K562 (cell line): ENCODE measurements at regions not wholly inside any gene's neighbourhood (a gene's known extent, or its start where the extent isn't known, plus 50 kb on each side); places are given as distances from the start of the nearest gene placed in this dataset.

ENCODE experiments used
- ATAC-seq: fragments of 200-7000 bp; cut with Tn5 transposase; 3 replicates; pipeline ENCODE4 v1.9.1; 2020; ENCODE audit warnings: moderate library complexity
- BruUV-seq: library from RNA; stranded (reverse); fragments of 400-500 nt; replicated peaks from 2 replicates; lab custom pipeline; 2021; lab: Mats Ljungman, UMichigan
- CTCF ChIA-PET: fragments of 300-600 bp; formaldehyde crosslinking; extraction: SDS; loops from one replicate; lab custom pipeline; 2021; ENCODE audit warnings: low intra/inter-chr PET ratio; lab: Yijun Ruan, JAX
- POLR2A ChIA-PET: fragments of 300-600, 350-650 bp; sonication (Branson Sonifier 250); formaldehyde crosslinking; extraction: SDS; loops from one replicate; lab custom pipeline; 2021; ENCODE audit warnings: antibody characterized with exemption, inconsistent platforms; lab: Yijun Ruan, JAX
- DNase-seq, 4 experiments: peaks; one replicate each; pipeline versions ENCODE4 v3.0.0 to v3.0.0-alpha.2; 2011 to 2018; ENCODE audit warnings: low spot score in 3 of 4, mixed read lengths in 3 of 4; ENCODE audit errors: extremely low read depth in 1 of 4
- FAIRE-seq: peaks from 2 replicates; lab custom pipeline; 2011; peaks lifted over from hg19 to GRCh38; lab: Jason Lieb, UNC
- H2AFZ ChIP-seq: 2 replicates; pipeline ENCODE4 v1.6.0; 2011; ENCODE audit warnings: low read depth, low read length, control low read depth, inconsistent platforms
- H3K27ac ChIP-seq: fragments of 200-600 bp; 3 replicates; pipeline ENCODE4 v1.8.0; 2011; ENCODE audit warnings: low read depth, mild to moderate bottlenecking, control low read depth, inconsistent platforms, low read length, moderate library complexity, mixed read lengths; ENCODE audit errors: extremely low read depth
- H3K27me3 ChIP-seq, 2 experiments: fragments of 300-600 bp in 1 of 2; 2 replicates in 1 of 2; 3 replicates in 1 of 2; pipeline versions ENCODE4 v1.6.0 to v1.8.0; 2011; ENCODE audit warnings: inconsistent platforms in 2 of 2, low read length in 2 of 2, mild to moderate bottlenecking in 1 of 2, mixed read lengths in 1 of 2, moderate library complexity in 1 of 2; ENCODE audit not compliant: control insufficient read depth in 2 of 2, insufficient read depth in 2 of 2
- H3K36me3 ChIP-seq: fragments of 300-600 bp; 3 replicates; pipeline ENCODE4 v1.8.0; 2011; ENCODE audit warnings: mild to moderate bottlenecking, low read length, inconsistent platforms; ENCODE audit not compliant: control insufficient read depth, insufficient read depth
- H3K4me1 ChIP-seq, 2 experiments: fragments of 200-600 bp in 1 of 2; replicated peaks in 1 of 2; 2 replicates in 1 of 2; 3 replicates in 1 of 2; pipeline versions ENCODE4 v1.5.1 to v1.8.0; 2011; ENCODE audit warnings: inconsistent platforms in 2 of 2, low read length in 2 of 2, mild to moderate bottlenecking in 1 of 2, mixed read lengths in 1 of 2, moderate library complexity in 1 of 2; ENCODE audit not compliant: control insufficient read depth in 2 of 2, insufficient read depth in 2 of 2
- H3K4me2 ChIP-seq: 2 replicates; pipeline ENCODE4 v1.6.1; 2011; ENCODE audit warnings: low read length, control low read depth, inconsistent platforms, mixed read lengths; ENCODE audit not compliant: insufficient read depth
- H3K4me3 ChIP-seq: fragments of 200-600 bp; sonication (generic), shearing (Covaris generic); 2 replicates; pipeline ENCODE4 v1.5.1; 2016; ENCODE audit warnings: control low read depth, inconsistent platforms
- H3K79me2 ChIP-seq: fragments of 200-600 bp; 3 replicates; pipeline ENCODE4 v1.8.0; 2011; ENCODE audit warnings: low read length, inconsistent platforms; ENCODE audit not compliant: control insufficient read depth, insufficient read depth
- H3K9ac ChIP-seq, 2 experiments: 2 replicates each; pipeline versions ENCODE4 v1.6.0 to v1.6.1; 2011; ENCODE audit warnings: low read depth in 2 of 2, low read length in 2 of 2, control low read depth in 1 of 2, inconsistent platforms in 1 of 2, mild to moderate bottlenecking in 1 of 2, mixed read lengths in 1 of 2; ENCODE audit not compliant: insufficient read depth in 1 of 2
- H3K9me1 ChIP-seq: one replicate; pipeline ENCODE4 v1.6.0; 2011; ENCODE audit warnings: inconsistent platforms, mild to moderate bottlenecking, low read length, moderate library complexity; ENCODE audit not compliant: control insufficient read depth, insufficient read depth
- H3K9me3 ChIP-seq: replicated peaks from 2 replicates; pipeline ENCODE4 v1.5.1; 2011; ENCODE audit warnings: low read depth, low read length, inconsistent platforms; ENCODE audit not compliant: control insufficient read depth, insufficient read depth
- H4K20me1 ChIP-seq: replicated peaks from 2 replicates; pipeline ENCODE4 v1.6.1; 2011; ENCODE audit warnings: low read length, inconsistent platforms, mixed read lengths; ENCODE audit not compliant: control insufficient read depth, insufficient read depth
- BRCA1 ChIP-seq, 2 experiments: fragments of 450-650 bp in 1 of 2; sonication (generic) in 1 of 2; formaldehyde crosslinking in 1 of 2; IDR thresholded peaks; 2 replicates each; pipeline versions ENCODE4 v1.5.0 to v1.6.1; 2017 to 2020; ENCODE audit warnings: mild to moderate bottlenecking in 1 of 2, missing genetic modification reagents in 1 of 2
- BRD4 ChIP-seq: fragments of 200-600 bp; sonication (generic); IDR thresholded peaks from 2 replicates; pipeline ENCODE4 v1.6.1; 2017; ENCODE audit warnings: inconsistent platforms
- CBX2 ChIP-seq: fragments of 200-600 bp; sonication (generic); IDR thresholded peaks from one replicate; pipeline ENCODE4 v1.6.1; 2012; ENCODE audit warnings: mild to moderate bottlenecking, low read length, inconsistent platforms; ENCODE audit not compliant: insufficient read depth, poor library complexity, severe bottlenecking
- CC2D1A ChIP-seq: fragments of 450-650 bp; IDR thresholded peaks from 2 replicates; pipeline ENCODE4 v1.6.1; 2017; ENCODE audit warnings: mild to moderate bottlenecking
- EGR1 ChIP-seq: fragments of 450-650 bp; conservative IDR thresholded peaks from 2 replicates; pipeline ENCODE4 v1.6.1; 2017; ENCODE audit warnings: mild to moderate bottlenecking
- HLTF ChIP-seq: fragments of 450-650 bp; IDR thresholded peaks from 2 replicates; pipeline ENCODE4 v1.6.1; 2016
- HNRNPL ChIP-seq: fragments of 200-400 bp; formaldehyde crosslinking; IDR thresholded peaks from 2 replicates; pipeline ENCODE4 v1.6.1; 2017; ENCODE audit warnings: low read depth, mild to moderate bottlenecking, low read length
- TFAM ChIP-seq: fragments of 250-450 bp; sonication (Bioruptor Pico); conservative IDR thresholded peaks from 2 replicates; pipeline ENCODE4 v1.5.0; 2021; ENCODE audit warnings: mild to moderate bottlenecking, moderate library complexity
- WHSC1 ChIP-seq: IDR thresholded peaks from one replicate; pipeline ENCODE4 v1.6.1; 2012; ENCODE audit warnings: low read length, control low read depth, inconsistent platforms
- ZBTB9 ChIP-seq: fragments of 450-650 bp; formaldehyde crosslinking; IDR thresholded peaks from 2 replicates; pipeline ENCODE4 v1.4.0; 2020; ENCODE audit warnings: mild to moderate bottlenecking, moderate library complexity
- ZNF639 ChIP-seq, 2 experiments: fragments of 200-800 bp in 1 of 2; sonication (Bioruptor generic) in 1 of 2; sonication (generic) in 1 of 2; formaldehyde crosslinking in 1 of 2; IDR thresholded peaks in 1 of 2; conservative IDR thresholded peaks in 1 of 2; 2 replicates each; pipeline versions ENCODE4 v1.5.0 to v1.6.1; 2016 to 2020; ENCODE audit warnings: missing compliant biosample characterization in 1 of 2, missing genetic modification characterization in 1 of 2, missing genetic modification reagents in 1 of 2
- WGBS: fragments of 100-300 bp; shearing (Covaris generic); methylation state at CpG from one replicate; pipeline ENCODE4 v1.1.6; 2016; ENCODE audit warnings: low coverage, mixed read lengths; ENCODE audit not compliant: insufficient coverage; ENCODE audit errors: missing lambda C conversion rate; 5-methylcytosine and 5-hydroxymethylcytosine counted together
- in situ Hi-C: fragments of 300-500 bp; cut with MboI; formaldehyde crosslinking; loops from 4 replicates; pipeline ENCODE4 v1.15.0; 2018; ENCODE audit warnings: inconsistent platforms, mixed read lengths
- intact Hi-C: fragments of 100-400 bp; cut with micrococcal nuclease; formaldehyde crosslinking; loops from 2 replicates; pipeline ENCODE4 v1.14.2; 2022

- no peaks in the 10 kb centered on the region for H4K20me1 ChIP-seq
- no peaks in the 10 kb centered on the region for H3K9me1 ChIP-seq
- CTCF ChIA-PET, result no interaction called here
- H3K9me3 ChIP-seq, result no peaks in the 10 kb centered on the region; the same call in 1 of the 2 replicates
- FAIRE-seq, result no peak
- no peak for TF ChIP-seq WHSC1
- no peak for TF ChIP-seq ZBTB9 (CRISPR knock-in tag)
- no peak for TF ChIP-seq CC2D1A
- no peak for TF ChIP-seq BRD4
- no peak for TF ChIP-seq HLTF
- TF ChIP-seq BRCA1 (IDR thresholded peaks at IDR 0.05), result no peak
- TF ChIP-seq BRCA1 (CRISPR knock-in tag; IDR thresholded peaks at IDR 0.05), result no peak
- POLR2A ChIA-PET, result no interaction called here
- no peak for DNase-seq
- H3K27me3 ChIP-seq, result no peaks in the 10 kb centered on the region
- H3K36me3 ChIP-seq, result no peaks in the 10 kb centered on the region
- no peaks in the 10 kb centered on the region for H3K79me2 ChIP-seq
- intact Hi-C loops (no loop called here), in situ Hi-C loops (no loop called here)
- BruUV-seq, result no TSS peak
- no peak overlapping the region for H3K9ac ChIP-seq
- no peaks in the 10 kb centered on the region for H3K4me1 ChIP-seq
- no peak overlapping the region for H3K27ac ChIP-seq
- no peak overlapping the region for H2AFZ ChIP-seq
- 2% methylated on average over 5 of the region's 5 CpGs for WGBS
- ATAC-seq, result no peak
- no peak overlapping the region for H3K4me3 ChIP-seq
- H3K4me2 ChIP-seq, result no peak overlapping the region
These were observed 285.6 kb upstream of the SORCS1 start for GRCh38 chr10:107450056-107450455.

GRCh38 chr10:107444443-107444842, 279.9 kb upstream of the SORCS1 start:
- POLR2A ChIA-PET, result no interaction called here
- DNase-seq (no peak), ATAC-seq (no peak), FAIRE-seq (no peak)
- H3K27me3 ChIP-seq, result no peaks in the 10 kb centered on the region
- no TSS peak for BruUV-seq
- H3K4me3 ChIP-seq, result no peak overlapping the region
- no peak overlapping the region for H3K9ac ChIP-seq
- H3K4me1 ChIP-seq, result no peaks in the 10 kb centered on the region
- no peaks in the 10 kb centered on the region; the same call in 1 of the 2 replicates for H3K9me3 ChIP-seq
- WGBS, result 0% methylated on average over 2 of the region's 3 CpGs
- no peak overlapping the region for H2AFZ ChIP-seq
- in situ Hi-C loops, result no loop called here
- TF ChIP-seq HNRNPL, result no peak
- TF ChIP-seq CBX2, result no peak
- no peak for TF ChIP-seq TFAM (CRISPR knock-in tag)
- TF ChIP-seq EGR1, result no peak
- no peak for TF ChIP-seq ZNF639 (CRISPR knock-in tag; conservative IDR thresholded peaks at IDR 0.05 in 1 of 2, IDR thresholded peaks at IDR 0.05 in 1 of 2)
- CTCF ChIA-PET, result no interaction called here
- intact Hi-C loops, result no loop called here
- no peak overlapping the region for H3K27ac ChIP-seq
- H3K79me2 ChIP-seq, result no peaks in the 10 kb centered on the region
- H3K9me1 ChIP-seq, result no peaks in the 10 kb centered on the region
- H3K36me3 ChIP-seq, result no peaks in the 10 kb centered on the region
- H3K4me2 ChIP-seq, result no peak overlapping the region
- no peaks in the 10 kb centered on the region for H4K20me1 ChIP-seq
